ENCODE measurements at regions not wholly inside any gene's neighbourhood (a gene's known extent, or its start where the extent isn't known, plus 50 kb on each side); places are given as distances from the start of the nearest gene placed in this dataset. TPM values are rescaled to one million over a fixed set of nuclear protein-coding genes. Genes with fewer than 3 reads are reported as not detected.

Small RNA genes in the stretch of these regions (microRNA-seq; reads per million reads assigned to microRNA genes)
- gene MIR548X (ENCODE audit: borderline microRNAs expressed, borderline replicate concordance): not detected

Data from activated CD4-positive, alpha-beta T cell treated with anti-CD3 and anti-CD28 coated beads, Interleukin-2, amount 10 ng/mL, durations not matched to agents 7 days and 5 days (primary cell).